ENCODE measurements at regions not wholly inside any gene's neighbourhood (a gene's known extent, or its start where the extent isn't known, plus 50 kb on each side); places are given as distances from the start of the nearest gene placed in this dataset.

DNA sequence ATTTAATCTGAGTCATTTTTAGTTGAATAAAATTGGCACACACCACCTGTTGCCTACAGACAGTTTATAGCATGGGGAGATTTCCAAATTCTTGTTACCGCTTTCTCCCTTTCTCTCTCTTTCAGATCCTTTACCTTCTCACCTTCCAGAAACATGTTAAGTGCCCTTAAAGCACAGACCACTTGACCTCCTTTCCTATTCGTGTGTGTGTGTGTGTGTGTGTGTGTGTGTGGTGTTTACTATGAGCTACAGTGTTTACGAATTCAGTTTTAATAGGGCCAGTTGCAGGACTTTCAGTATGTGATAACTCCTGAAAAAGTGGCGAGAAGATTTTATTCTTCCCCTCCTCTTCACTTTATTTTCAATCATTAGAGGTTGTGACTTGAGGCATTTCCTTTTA, 258.1 kb downstream of the BMP2 start:
- H3K9me3 ChIP-seq (replicated peaks; ENCODE audit: control insufficient read depth, low read depth, low read length) = peaks cover 5% of the 10 kb centered on the region
- H3K4me3 ChIP-seq (ENCODE audit: low read length) = no peak overlapping the region
- no peaks in the 10 kb centered on the region for H3K36me3 ChIP-seq (ENCODE audit: control insufficient read depth, insufficient read depth, low read length)
- H3K4me1 ChIP-seq (ENCODE audit: control insufficient read depth, insufficient read depth, low read length) = no peaks in the 10 kb centered on the region
- H3K27ac ChIP-seq (ENCODE audit: low read length) = no peak overlapping the region
- WGBS (ENCODE audit: insufficient coverage) = no CpG with 5 or more reads among the region's 4 CpGs
- no peaks in the 10 kb centered on the region for H3K27me3 ChIP-seq (ENCODE audit: control insufficient read depth, insufficient read depth, low read length)
- DNase-seq = no peak

- DNase-seq = no peak
- H3K27me3 ChIP-seq (ENCODE audit: control insufficient read depth, insufficient read depth, low read length) = no peaks in the 10 kb centered on the region
- H3K4me1 ChIP-seq (ENCODE audit: control insufficient read depth, insufficient read depth, low read length) = no peaks in the 10 kb centered on the region
- WGBS (ENCODE audit: insufficient coverage) = 60% methylated on average over 1 of the region's 4 CpGs
- H3K9me3 ChIP-seq (replicated peaks; ENCODE audit: control insufficient read depth, low read depth, low read length) = no peaks in the 10 kb centered on the region
- H3K27ac ChIP-seq (ENCODE audit: low read length) = no peak overlapping the region
- no peak overlapping the region for H3K4me3 ChIP-seq (ENCODE audit: low read length)
- H3K36me3 ChIP-seq (ENCODE audit: control insufficient read depth, insufficient read depth, low read length) = no peaks in the 10 kb centered on the region
Measured at GRCh38 chr20:7029019-7029418, 261.5 kb downstream of the BMP2 start.

DNA sequence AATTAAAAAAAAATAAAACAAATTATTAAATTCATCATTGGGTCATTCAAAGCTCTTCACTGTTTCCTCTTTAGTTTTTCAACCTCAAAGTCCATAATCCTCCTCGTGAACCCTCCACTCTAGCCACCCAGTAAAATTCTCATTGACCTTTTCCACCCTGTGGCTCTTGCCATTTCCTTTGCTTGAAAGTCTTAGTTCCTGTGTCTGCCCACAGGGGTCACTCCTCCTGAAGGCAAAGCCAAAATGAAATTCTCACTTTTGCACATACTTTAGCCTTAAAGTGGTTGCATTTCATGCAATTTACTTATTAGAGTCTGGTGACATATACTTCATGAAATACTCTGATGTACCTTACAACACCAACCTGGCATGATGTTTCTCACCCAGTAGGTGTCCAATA, 263.7 kb downstream of the BMP2 start:
- 8% methylated on average over 1 of the region's 1 CpG for WGBS (ENCODE audit: insufficient coverage)
- Histone ChIP-seq H3K27me3 (ENCODE audit: control insufficient read depth, insufficient read depth, low read length) (no peaks in the 10 kb centered on the region), H3K36me3 (ENCODE audit: control insufficient read depth, insufficient read depth, low read length) (no peaks in the 10 kb centered on the region), H3K27ac (ENCODE audit: low read length) (no peak overlapping the region), H3K4me3 (ENCODE audit: low read length) (no peak overlapping the region), H3K9me3 (replicated peaks; ENCODE audit: control insufficient read depth, low read depth, low read length) (no peaks in the 10 kb centered on the region), H3K4me1 (ENCODE audit: control insufficient read depth, insufficient read depth, low read length) (no peaks in the 10 kb centered on the region)
- no peak for DNase-seq

DNA sequence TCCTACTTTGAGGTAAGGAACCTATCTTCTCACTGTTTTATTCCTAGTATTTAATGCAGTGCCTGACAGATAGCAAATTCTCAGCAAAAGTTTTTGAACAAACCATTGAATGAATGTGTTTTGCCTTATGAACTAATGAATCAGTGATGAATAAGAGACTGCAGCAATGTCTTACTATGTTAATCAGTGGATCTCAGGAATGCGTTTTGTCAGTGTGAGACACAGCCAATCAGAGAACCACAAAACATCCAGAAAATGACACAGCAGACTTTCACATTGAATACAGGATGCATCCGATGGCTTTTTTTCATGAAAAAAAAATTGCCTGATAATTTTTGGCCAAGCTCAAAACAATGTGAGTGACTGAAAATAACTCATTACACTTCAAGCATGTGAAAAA, 270.5 kb downstream of the BMP2 start:
- Histone ChIP-seq H3K4me3 (ENCODE audit: low read length) (no peak overlapping the region), H3K4me1 (ENCODE audit: control insufficient read depth, insufficient read depth, low read length) (no peaks in the 10 kb centered on the region), H3K27me3 (ENCODE audit: control insufficient read depth, insufficient read depth, low read length) (no peaks in the 10 kb centered on the region), H3K27ac (ENCODE audit: low read length) (no peak overlapping the region), H3K36me3 (ENCODE audit: control insufficient read depth, insufficient read depth, low read length) (no peaks in the 10 kb centered on the region), H3K9me3 (replicated peaks; ENCODE audit: control insufficient read depth, low read depth, low read length) (no peaks in the 10 kb centered on the region)
- no CpG with 5 or more reads among the region's 2 CpGs for WGBS (ENCODE audit: insufficient coverage)
- no peak for DNase-seq

DNA sequence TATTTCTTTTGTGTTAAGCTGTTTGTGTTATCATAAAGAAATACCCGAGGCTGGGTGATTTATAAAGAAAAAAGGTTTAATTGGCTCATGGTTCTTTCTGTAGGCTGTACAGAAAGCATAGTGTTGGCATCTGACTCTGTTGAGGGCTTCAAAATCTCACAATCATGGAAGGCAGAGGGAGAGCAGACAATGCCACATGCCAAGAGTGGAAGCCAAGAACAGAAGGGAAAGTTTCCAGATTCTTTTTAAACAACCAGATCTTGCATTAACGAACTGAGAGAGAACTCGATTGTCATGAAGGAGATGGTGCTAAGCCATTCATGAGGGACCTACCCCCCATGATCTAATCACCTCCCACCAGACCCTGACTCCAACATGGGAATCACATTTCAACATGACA, 290.1 kb downstream of the BMP2 start:
- WGBS (ENCODE audit: insufficient coverage) = 100% methylated on average over 2 of the region's 3 CpGs
- DNase-seq = no peak

DNA sequence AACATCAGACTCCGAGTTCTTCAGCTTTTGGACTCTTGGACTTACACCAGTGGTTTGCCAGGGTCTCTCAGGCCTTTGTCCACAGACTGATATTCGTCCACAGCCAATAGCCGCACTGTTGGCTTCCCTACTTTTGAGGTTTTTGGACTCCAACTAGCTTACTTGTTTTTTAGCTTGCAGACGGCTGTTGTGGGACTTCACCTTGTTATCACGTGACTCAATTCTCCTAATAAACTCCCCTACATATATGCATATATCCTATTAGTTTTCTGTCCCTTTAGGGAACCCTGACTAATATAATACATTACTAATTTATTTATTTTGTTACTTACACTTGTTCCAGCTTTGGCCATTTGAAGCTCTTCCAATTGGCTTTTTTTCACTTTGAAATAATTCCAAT, 311.3 kb downstream of the BMP2 start:
- Histone ChIP-seq H3K27me3 (ENCODE audit: control insufficient read depth, insufficient read depth, low read length) (no peaks in the 10 kb centered on the region), H3K4me3 (ENCODE audit: low read length) (no peak overlapping the region), H3K27ac (ENCODE audit: low read length) (no peak overlapping the region), H3K4me1 (ENCODE audit: control insufficient read depth, insufficient read depth, low read length) (no peaks in the 10 kb centered on the region), H3K9me3 (replicated peaks; ENCODE audit: control insufficient read depth, low read depth, low read length) (no peaks in the 10 kb centered on the region), H3K36me3 (ENCODE audit: control insufficient read depth, insufficient read depth, low read length) (no peaks in the 10 kb centered on the region)
- no peak for DNase-seq
- WGBS (ENCODE audit: insufficient coverage) = 52% methylated on average over 3 of the region's 5 CpGs

More for the DNA sequence above, 290.1 kb downstream of the BMP2 start:
- Histone ChIP-seq H3K4me1 (ENCODE audit: control insufficient read depth, insufficient read depth, low read length) (no peaks in the 10 kb centered on the region), H3K27ac (ENCODE audit: low read length) (no peak overlapping the region), H3K9me3 (replicated peaks; ENCODE audit: control insufficient read depth, low read depth, low read length) (no peaks in the 10 kb centered on the region), H3K4me3 (ENCODE audit: low read length) (no peak overlapping the region), H3K36me3 (ENCODE audit: control insufficient read depth, insufficient read depth, low read length) (no peaks in the 10 kb centered on the region), H3K27me3 (ENCODE audit: control insufficient read depth, insufficient read depth, low read length) (no peaks in the 10 kb centered on the region)

DNA sequence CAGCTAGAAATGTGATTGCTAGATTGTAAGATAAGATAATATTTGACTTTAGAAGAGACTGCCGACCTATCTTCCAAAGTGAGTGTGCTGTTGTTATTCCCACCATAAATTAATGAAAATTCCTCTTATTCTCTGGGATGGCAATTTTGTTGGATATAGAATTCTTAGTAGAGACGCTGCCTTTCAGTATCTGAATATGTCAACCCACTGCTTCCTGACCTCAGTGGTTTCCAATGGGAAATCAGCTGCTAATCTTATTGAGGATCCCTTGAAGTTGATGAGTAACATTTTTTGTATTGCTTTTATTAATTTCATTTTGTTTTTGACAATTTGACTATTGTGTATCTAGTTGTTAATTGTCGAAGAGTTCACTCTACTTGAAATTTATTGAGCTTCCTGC, 313.0 kb downstream of the BMP2 start:
- WGBS (ENCODE audit: insufficient coverage) = no CpG with 5 or more reads among the region's 3 CpGs
- H3K9me3 ChIP-seq (replicated peaks; ENCODE audit: control insufficient read depth, low read depth, low read length) = no peaks in the 10 kb centered on the region
- no peaks in the 10 kb centered on the region for H3K27me3 ChIP-seq (ENCODE audit: control insufficient read depth, insufficient read depth, low read length)
- no peak for DNase-seq
- no peak overlapping the region for H3K27ac ChIP-seq (ENCODE audit: low read length)
- H3K36me3 ChIP-seq (ENCODE audit: control insufficient read depth, insufficient read depth, low read length) = no peaks in the 10 kb centered on the region
- H3K4me3 ChIP-seq (ENCODE audit: low read length) = no peak overlapping the region
- H3K4me1 ChIP-seq (ENCODE audit: control insufficient read depth, insufficient read depth, low read length) = no peaks in the 10 kb centered on the region

DNA sequence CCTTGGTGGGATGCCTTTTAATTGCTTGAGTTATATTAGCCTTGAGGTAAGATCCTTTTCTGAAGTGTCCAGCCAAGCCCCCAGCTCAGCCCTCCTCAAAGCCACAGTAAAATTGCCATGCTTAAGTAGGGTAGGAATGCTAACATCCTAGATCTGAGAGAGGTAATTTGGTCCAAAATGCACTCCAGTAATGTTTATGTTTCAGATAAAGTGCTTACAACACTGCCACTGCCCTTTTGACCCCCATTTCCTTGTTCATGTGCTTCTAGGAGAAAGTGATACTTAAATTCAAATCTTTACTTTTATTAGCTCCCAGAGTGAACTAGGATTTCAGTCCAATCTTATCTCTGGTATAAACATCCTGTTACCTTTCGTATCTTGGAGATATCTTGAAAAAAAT, 318.0 kb downstream of the BMP2 start:
- Histone ChIP-seq H3K4me1 (ENCODE audit: control insufficient read depth, insufficient read depth, low read length) (no peaks in the 10 kb centered on the region), H3K4me3 (ENCODE audit: low read length) (no peak overlapping the region), H3K36me3 (ENCODE audit: control insufficient read depth, insufficient read depth, low read length) (no peaks in the 10 kb centered on the region), H3K9me3 (replicated peaks; ENCODE audit: control insufficient read depth, low read depth, low read length) (no peaks in the 10 kb centered on the region), H3K27me3 (ENCODE audit: control insufficient read depth, insufficient read depth, low read length) (no peaks in the 10 kb centered on the region), H3K27ac (ENCODE audit: low read length) (no peak overlapping the region)
- WGBS (ENCODE audit: insufficient coverage) = no CpG with 5 or more reads among the region's 1 CpG
- DNase-seq = no peak

DNA sequence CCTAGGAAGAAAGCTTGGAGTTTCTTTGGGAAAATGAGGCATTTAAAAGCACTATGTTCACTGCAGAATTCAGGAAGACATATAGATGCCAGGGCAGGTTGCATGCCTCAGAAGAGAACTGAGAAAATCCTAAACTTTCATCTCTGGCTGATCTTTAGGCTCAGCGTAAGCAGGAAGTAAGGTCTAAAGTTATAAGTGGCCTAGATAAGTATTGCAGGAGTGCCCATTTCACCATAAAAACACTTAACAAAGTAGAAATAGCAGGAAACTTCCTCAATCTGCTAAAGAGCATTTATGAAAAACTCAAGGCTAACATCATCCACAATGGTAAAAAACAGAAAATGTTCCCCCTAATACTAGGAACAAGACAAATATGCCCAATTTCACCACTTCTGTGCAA, 320.3 kb downstream of the BMP2 start:
- no peaks in the 10 kb centered on the region for H3K27me3 ChIP-seq (ENCODE audit: control insufficient read depth, insufficient read depth, low read length)
- no peak overlapping the region for H3K4me3 ChIP-seq (ENCODE audit: low read length)
- H3K27ac ChIP-seq (ENCODE audit: low read length) = no peak overlapping the region
- DNase-seq = no peak
- no peaks in the 10 kb centered on the region for H3K36me3 ChIP-seq (ENCODE audit: control insufficient read depth, insufficient read depth, low read length)
- no peaks in the 10 kb centered on the region for H3K9me3 ChIP-seq (replicated peaks; ENCODE audit: control insufficient read depth, low read depth, low read length)
- no peaks in the 10 kb centered on the region for H3K4me1 ChIP-seq (ENCODE audit: control insufficient read depth, insufficient read depth, low read length)
- no CpG with 5 or more reads among the region's 1 CpG for WGBS (ENCODE audit: insufficient coverage)

DNA sequence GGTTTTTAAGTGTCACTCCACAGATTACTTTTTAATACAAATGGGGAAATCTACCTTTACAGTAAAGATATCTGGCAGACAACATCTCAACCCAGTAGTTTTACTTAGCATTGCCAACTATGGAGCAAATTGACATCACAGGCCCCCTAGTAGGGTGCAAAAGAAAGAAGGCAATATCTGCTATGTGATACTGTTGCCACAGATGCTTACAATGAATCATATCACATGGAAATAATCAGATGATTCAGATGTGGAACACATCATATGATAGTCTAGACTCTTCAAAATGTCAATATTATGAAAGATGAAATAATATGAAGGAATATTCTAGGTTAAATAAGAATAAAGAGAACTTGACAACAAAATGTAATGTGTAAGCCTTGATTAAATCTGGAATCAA, 322.5 kb downstream of the BMP2 start:
- Histone ChIP-seq H3K36me3 (ENCODE audit: control insufficient read depth, insufficient read depth, low read length) (no peaks in the 10 kb centered on the region), H3K27me3 (ENCODE audit: control insufficient read depth, insufficient read depth, low read length) (no peaks in the 10 kb centered on the region), H3K9me3 (replicated peaks; ENCODE audit: control insufficient read depth, low read depth, low read length) (no peaks in the 10 kb centered on the region), H3K4me3 (ENCODE audit: low read length) (no peak overlapping the region), H3K4me1 (ENCODE audit: control insufficient read depth, insufficient read depth, low read length) (no peaks in the 10 kb centered on the region), H3K27ac (ENCODE audit: low read length) (no peak overlapping the region)
- no peak for DNase-seq

DNA sequence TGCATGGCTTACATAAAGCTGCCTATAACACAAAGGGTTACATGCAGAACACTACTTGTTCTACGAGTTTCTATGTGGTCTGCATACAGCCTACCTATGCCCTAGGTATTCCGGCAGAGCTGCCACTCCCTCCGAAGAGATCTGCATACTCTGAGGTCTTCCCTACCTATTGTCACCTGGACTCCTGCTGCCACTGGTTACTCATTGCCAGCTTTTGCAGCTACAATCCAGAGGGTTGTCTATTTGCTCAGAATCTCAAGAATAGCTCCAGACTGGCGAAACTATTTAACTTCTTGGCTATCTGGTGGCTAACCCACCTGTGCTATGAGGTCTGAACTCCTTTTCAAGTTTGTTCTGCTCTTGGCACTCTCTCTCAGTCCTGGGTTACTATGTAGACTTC, 323.3 kb downstream of the BMP2 start:
- Histone ChIP-seq H3K27ac (ENCODE audit: low read length) (no peak overlapping the region), H3K4me1 (ENCODE audit: control insufficient read depth, insufficient read depth, low read length) (no peaks in the 10 kb centered on the region), H3K4me3 (ENCODE audit: low read length) (no peak overlapping the region), H3K27me3 (ENCODE audit: control insufficient read depth, insufficient read depth, low read length) (no peaks in the 10 kb centered on the region), H3K36me3 (ENCODE audit: control insufficient read depth, insufficient read depth, low read length) (no peaks in the 10 kb centered on the region), H3K9me3 (replicated peaks; ENCODE audit: control insufficient read depth, low read depth, low read length) (no peaks in the 10 kb centered on the region)
- DNase-seq = no peak
- 60% methylated on average over 4 of the region's 4 CpGs for whole genome bisulfite sequencing (ENCODE audit: insufficient coverage)
